Testis (tissue), 2 donors: ENCODE measurements at regions not wholly inside any gene's neighbourhood (a gene's known extent, or its start where the extent isn't known, plus 50 kb on each side); places are given as distances from the start of the nearest gene placed in this dataset.

ENCODE experiments used
- POLR2A ChIP-seq: fragments of 450-650 bp; IDR thresholded peaks from one replicate; pipeline ENCODE4 v1.6.1; 2017; ENCODE audit warnings: antibody characterized with exemption, mild to moderate bottlenecking, moderate library complexity
- TF ChIP-seq, protein P1 (sequence below), 3 experiments: fragments of 450-650 bp in 2 of 3; fragments of 200-600 bp in 1 of 3; sonication (generic) in 1 of 3; IDR thresholded peaks; one replicate each; pipeline ENCODE4 v1.5.1; 2016 to 2019; ENCODE audit warnings: antibody characterized with exemption in 3 of 3, mild to moderate bottlenecking in 2 of 3, moderate library complexity in 1 of 3

DNA sequence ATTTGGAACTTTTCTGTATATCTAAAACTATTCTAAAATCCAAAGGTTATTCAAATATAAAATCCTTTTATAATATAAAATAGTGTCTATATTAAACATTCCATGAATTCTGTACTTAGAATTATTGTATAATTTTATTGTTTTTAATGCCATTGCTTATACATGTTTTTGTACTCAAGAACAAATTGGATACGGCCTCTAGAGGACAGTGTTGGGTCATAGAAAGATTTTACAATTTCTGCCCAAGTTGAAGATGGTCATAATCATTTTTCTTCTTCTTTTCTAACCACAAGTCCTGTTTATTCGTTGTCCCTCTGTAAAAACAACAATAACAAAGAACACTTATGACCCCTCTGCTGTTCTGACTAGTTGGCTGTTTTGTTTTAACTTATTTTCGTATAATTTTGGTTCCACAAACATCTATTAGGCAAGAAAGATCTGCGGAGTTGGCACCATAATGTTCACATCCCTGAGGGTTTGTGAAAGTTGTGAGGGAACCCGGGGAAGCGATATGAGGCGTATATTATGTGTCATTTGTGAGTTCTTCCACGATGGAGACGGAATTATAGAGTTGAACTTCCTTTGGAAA lies 75.7 kb upstream of the KIF26B start:
- TF ChIP-seq, protein P1, sequence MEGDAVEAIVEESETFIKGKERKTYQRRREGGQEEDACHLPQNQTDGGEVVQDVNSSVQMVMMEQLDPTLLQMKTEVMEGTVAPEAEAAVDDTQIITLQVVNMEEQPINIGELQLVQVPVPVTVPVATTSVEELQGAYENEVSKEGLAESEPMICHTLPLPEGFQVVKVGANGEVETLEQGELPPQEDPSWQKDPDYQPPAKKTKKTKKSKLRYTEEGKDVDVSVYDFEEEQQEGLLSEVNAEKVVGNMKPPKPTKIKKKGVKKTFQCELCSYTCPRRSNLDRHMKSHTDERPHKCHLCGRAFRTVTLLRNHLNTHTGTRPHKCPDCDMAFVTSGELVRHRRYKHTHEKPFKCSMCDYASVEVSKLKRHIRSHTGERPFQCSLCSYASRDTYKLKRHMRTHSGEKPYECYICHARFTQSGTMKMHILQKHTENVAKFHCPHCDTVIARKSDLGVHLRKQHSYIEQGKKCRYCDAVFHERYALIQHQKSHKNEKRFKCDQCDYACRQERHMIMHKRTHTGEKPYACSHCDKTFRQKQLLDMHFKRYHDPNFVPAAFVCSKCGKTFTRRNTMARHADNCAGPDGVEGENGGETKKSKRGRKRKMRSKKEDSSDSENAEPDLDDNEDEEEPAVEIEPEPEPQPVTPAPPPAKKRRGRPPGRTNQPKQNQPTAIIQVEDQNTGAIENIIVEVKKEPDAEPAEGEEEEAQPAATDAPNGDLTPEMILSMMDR (IDR thresholded peaks at IDR 0.05) = peak in 1 of 3 experiments; percentile 51
- TF ChIP-seq POLR2A = no peak
